ENCODE measurements at regions not wholly inside any gene's neighbourhood (a gene's known extent, or its start where the extent isn't known, plus 50 kb on each side); places are given as distances from the start of the nearest gene placed in this dataset.

DNA sequence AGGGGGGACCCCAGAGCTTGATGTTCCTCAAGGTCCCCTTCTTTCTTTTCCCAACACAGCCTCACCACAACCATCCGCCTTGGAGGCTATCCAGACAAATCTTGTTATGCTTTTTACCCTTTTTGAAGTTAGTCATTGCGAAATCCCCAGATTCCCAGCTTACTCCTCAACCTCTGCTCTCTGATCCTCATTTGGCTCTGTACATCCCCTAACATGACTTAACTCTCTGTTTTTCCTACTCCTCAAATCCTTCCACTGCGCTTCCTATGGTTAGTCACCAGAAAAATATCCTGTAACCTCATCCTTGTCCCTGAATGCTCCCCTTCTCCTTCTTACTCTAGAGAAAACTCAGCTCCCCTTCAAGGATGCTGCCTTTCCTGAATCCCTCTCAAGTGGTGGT lies 189.1 kb upstream of the POU3F1 start:
- Mint-ChIP-seq H3K9me3 (no peaks in the 10 kb centered on the region), H3K4me1 (no peaks in the 10 kb centered on the region), H3K4me3 (no peak overlapping the region), H3K36me3 (ENCODE audit: low read depth) (no peaks in the 10 kb centered on the region), H3K27me3 (peaks cover 2% of the 10 kb centered on the region), H3K27ac (no peak overlapping the region)
- CTCF ChIA-PET: no interaction called here
- POLR2A ChIA-PET: no interaction called here
- DNase-seq: no peak

DNA sequence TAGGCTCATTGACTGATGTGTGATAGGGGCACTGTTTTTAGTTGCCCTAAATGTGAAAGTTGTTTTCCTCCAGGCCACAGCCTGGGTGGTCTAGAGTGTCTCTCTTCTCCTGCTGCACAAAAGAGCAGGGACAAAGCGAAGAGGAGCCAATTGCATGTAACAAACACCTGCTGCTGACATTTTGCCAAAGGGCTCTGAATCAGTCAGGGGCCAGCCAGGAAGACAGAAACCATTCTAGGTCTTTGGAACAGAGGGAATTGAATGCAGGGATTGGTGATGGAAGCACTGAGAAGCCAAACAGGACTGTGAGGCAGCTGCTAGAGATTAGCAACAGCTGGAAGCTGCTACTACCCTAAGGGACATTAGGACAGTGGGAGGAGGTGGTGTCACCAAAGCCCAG lies 185.3 kb upstream of the POU3F1 start:
- Mint-ChIP-seq H3K27ac (no peak overlapping the region), H3K36me3 (ENCODE audit: low read depth) (no peaks in the 10 kb centered on the region), H3K9me3 (no peaks in the 10 kb centered on the region), H3K4me1 (no peaks in the 10 kb centered on the region), H3K4me3 (no peak overlapping the region), H3K27me3 (peaks cover 2% of the 10 kb centered on the region)
- no peak for DNase-seq
- POLR2A ChIA-PET: no interaction called here
- CTCF ChIA-PET: no interaction called here

DNA sequence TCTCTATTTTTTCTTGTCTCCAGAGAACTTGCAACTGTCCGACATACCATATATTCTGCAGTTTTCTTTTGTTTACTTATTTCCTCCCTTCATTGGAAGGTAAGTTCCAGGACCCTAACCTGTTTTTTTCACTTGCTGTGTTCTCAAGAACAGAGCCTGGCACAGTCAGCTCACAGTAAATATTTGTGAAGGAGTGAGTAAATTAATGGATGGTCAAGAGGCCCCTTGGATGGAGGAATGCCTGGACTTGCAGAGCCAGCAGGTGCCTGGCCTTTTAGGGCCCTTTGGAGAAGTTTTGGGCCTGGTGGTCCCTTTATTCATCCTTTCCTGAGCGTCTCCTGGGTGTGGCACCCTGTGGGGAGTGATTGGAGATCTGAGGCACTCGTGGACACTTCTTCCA lies 182.1 kb upstream of the POU3F1 start:
- H3K4me1 Mint-ChIP-seq: no peaks in the 10 kb centered on the region
- H3K4me3 Mint-ChIP-seq: no peak overlapping the region
- CTCF ChIA-PET: no interaction called here
- H3K36me3 Mint-ChIP-seq (ENCODE audit: low read depth): no peaks in the 10 kb centered on the region
- no peaks in the 10 kb centered on the region for H3K27me3 Mint-ChIP-seq
- POLR2A ChIA-PET: no interaction called here
- no peaks in the 10 kb centered on the region for H3K9me3 Mint-ChIP-seq
- no peak overlapping the region for H3K27ac Mint-ChIP-seq
- DNase-seq: no peak

DNA sequence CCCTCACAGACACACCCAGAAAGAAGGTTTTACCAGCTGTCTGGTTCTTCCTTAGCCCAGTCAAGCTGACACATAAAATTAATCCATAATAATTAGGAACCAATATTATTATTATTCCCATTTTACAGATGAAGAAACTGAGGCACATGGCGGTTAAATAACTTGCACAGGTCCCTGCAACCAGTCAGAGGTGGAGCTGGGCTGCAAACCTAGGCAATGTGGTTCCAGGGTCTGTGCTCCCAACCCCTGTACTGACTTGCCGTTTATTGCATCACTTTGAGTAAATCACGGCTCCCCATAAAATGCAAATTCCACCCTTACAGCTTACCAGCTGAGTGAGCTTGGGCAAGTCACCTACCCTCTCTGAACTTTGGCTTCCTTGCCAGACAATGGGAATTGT lies 179.2 kb upstream of the POU3F1 start:
- no peaks in the 10 kb centered on the region for H3K36me3 Mint-ChIP-seq (ENCODE audit: low read depth)
- POLR2A ChIA-PET: no interaction called here
- peaks cover 3% of the 10 kb centered on the region for H3K27me3 Mint-ChIP-seq
- DNase-seq: no peak
- H3K27ac Mint-ChIP-seq: no peak overlapping the region
- H3K4me1 Mint-ChIP-seq: no peaks in the 10 kb centered on the region
- no peak overlapping the region for H3K4me3 Mint-ChIP-seq
- CTCF ChIA-PET: no interaction called here
- no peaks in the 10 kb centered on the region for H3K9me3 Mint-ChIP-seq

DNA sequence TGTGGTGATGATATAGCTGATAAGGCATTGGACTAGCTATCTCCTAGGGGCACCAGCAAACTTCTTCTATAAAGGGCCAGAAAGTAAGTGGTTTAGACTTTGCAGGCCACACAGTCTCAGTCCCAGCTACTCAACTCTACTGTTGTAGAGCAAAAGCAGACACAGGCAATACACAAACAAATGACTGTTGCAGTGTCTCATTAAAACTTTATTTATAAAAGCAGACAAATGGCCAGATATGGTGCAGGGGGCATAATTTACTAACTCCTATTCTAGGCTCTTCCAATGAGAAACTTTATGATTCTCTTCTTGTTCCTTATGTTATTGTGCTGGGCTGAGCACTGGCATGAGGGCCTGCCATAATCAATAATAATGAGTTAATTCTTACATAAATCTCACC lies 176.8 kb upstream of the POU3F1 start:
- peaks cover 13% of the 10 kb centered on the region for H3K27me3 Mint-ChIP-seq
- H3K27ac Mint-ChIP-seq: no peak overlapping the region
- DNase-seq: no peak
- no peak overlapping the region for H3K4me3 Mint-ChIP-seq
- no peaks in the 10 kb centered on the region for H3K4me1 Mint-ChIP-seq
- H3K36me3 Mint-ChIP-seq (ENCODE audit: low read depth): no peaks in the 10 kb centered on the region
- CTCF ChIA-PET: interaction anchor here (1.0 kb wide), 1 partner anchor 50 kb away, joined by 3 read pairs; no protein-coding TSS in a partner anchor
- POLR2A ChIA-PET: no interaction called here
- H3K9me3 Mint-ChIP-seq: no peaks in the 10 kb centered on the region

DNA sequence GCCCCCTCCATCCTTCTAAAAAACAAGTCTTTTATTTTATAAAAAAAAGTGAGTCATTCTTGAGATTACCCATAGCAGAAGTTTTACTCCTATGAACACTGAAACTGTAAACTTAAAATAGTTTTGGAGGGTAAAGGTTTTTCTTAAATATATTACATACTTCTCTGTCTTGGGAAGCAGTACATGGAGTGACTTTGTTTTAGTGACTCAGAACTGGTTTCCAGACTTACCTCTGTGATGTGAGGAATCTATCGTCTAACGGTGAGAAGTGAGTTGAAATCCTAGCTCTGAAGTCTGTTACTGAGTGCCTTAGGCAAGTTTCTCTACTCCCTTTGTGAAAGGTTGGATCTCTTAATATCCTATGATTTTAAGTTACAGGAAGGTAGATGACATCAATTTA lies 176.3 kb upstream of the POU3F1 start:
- POLR2A ChIA-PET: no interaction called here
- H3K4me1 Mint-ChIP-seq: no peaks in the 10 kb centered on the region
- no peak overlapping the region for H3K4me3 Mint-ChIP-seq
- CTCF ChIA-PET: interaction anchor here (1.0 kb wide), 1 partner anchor 49 kb away, joined by 3 read pairs; no protein-coding TSS in a partner anchor
- H3K36me3 Mint-ChIP-seq (ENCODE audit: low read depth): no peaks in the 10 kb centered on the region
- no peak overlapping the region for H3K27ac Mint-ChIP-seq
- DNase-seq: no peak
- H3K27me3 Mint-ChIP-seq: peaks cover 14% of the 10 kb centered on the region
- no peaks in the 10 kb centered on the region for H3K9me3 Mint-ChIP-seq

DNA sequence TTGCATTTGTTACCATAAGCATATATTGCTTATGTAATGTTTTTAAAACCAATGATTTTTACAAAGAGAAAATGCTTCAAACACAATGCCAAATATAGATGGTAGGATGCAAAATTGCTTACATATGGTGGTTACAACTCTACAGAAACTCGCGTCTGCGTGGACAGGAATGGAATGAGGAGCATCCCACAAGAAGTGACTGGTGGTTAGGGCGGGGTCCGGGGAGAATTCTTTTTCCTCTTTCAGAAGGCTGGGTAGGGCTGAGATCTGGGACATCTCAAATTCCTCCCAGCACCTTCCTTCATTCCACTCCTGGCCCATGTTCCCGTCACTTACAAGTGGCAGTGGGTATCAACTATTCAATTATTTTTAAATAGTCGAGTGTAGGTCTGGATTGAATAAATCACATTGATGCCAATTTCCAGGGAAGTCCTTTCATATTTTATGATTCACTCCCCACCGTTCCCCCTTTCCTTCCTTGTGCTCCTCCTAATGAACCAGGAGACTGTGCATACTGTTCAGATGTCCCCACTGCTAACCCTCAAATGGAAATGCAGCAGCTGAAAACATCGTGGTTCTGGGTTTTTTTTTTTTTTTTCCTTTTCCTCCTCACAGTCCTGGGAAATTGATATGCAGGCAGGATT lies 174.5 kb upstream of the POU3F1 start:
- ChIA-PET CTCF (no interaction called here), POLR2A (no interaction called here)
- Mint-ChIP-seq H3K27me3 (peaks cover 14% of the 10 kb centered on the region), H3K4me1 (no peaks in the 10 kb centered on the region), H3K36me3 (ENCODE audit: low read depth) (no peaks in the 10 kb centered on the region), H3K4me3 (no peak overlapping the region), H3K9me3 (no peaks in the 10 kb centered on the region), H3K27ac (no peak overlapping the region)
- DNase-seq: no peak

DNA sequence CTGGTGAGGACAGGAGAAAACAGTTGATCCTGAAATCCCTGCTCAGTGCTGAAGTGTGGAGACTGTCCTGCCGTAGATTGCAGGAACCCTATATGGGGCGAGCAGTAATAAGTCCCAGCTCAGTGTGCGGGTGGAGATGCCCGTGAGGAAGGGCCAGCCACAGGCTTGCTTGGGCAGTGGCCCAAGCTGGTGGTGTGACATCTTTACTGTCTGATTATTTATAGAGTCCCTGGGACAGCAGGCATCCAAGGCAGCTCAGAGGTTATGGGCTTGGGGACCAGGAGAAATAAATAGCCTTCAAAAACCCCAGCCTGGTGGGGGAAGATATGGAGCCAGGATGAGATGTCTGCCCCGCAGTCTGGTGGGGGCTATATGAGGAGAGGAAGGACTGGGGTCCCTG lies 170.7 kb upstream of the POU3F1 start:
- CTCF ChIA-PET: no interaction called here
- peaks cover 37% of the 10 kb centered on the region for H3K27me3 Mint-ChIP-seq
- no peak for DNase-seq
- no peaks in the 10 kb centered on the region for H3K36me3 Mint-ChIP-seq (ENCODE audit: low read depth)
- no peak overlapping the region for H3K27ac Mint-ChIP-seq
- no peaks in the 10 kb centered on the region for H3K9me3 Mint-ChIP-seq
- peaks cover 4% of the 10 kb centered on the region for H3K4me1 Mint-ChIP-seq
- no peak overlapping the region for H3K4me3 Mint-ChIP-seq
- POLR2A ChIA-PET: no interaction called here

DNA sequence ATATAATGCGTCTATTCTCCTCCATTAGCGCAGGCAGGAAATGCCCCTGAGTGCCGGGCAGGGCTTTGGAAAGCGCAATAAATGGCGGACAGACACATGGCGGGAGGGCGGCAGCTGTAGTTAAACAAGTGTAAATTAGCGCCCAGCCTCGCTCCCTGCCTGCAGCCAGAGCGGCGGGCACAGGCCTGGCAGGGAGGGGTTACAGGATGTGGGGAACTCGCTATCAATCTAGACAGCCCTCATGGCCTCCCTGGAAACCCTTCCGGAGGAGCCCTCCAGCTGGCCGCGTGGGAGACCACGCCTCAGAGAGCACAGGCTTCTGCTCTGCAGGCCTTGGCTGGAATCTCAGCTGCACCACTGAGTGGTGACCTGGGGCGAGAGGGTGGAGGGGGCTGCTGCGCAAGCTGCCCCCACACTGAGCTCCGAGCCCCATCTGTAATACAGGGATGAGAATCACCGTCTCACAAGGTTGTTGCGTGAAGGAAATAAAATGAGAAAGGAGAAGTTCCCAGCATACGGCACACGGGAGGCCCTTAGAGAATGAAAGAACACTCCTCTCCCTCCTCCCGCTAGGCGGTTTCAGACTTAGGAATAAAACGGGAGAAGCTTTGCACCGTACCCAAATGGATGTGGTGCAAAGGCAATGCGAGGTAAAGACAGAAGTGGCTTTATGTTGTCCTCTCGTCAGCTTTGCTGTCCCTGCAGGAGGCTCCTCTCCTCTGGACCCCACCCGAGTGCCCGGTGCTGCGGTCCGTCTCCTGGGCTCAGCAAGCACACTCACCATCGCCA lies 167.2 kb upstream of the POU3F1 start:
- H3K9me3 Mint-ChIP-seq: no peaks in the 10 kb centered on the region
- no peak overlapping the region for H3K27ac Mint-ChIP-seq
- no peaks in the 10 kb centered on the region for H3K36me3 Mint-ChIP-seq (ENCODE audit: low read depth)
- ChIA-PET CTCF (no interaction called here), POLR2A (no interaction called here)
- no peak overlapping the region for H3K4me3 Mint-ChIP-seq
- H3K27me3 Mint-ChIP-seq: peaks cover 33% of the 10 kb centered on the region
- H3K4me1 Mint-ChIP-seq: peaks cover 4% of the 10 kb centered on the region
- DNase-seq: no peak

DNA sequence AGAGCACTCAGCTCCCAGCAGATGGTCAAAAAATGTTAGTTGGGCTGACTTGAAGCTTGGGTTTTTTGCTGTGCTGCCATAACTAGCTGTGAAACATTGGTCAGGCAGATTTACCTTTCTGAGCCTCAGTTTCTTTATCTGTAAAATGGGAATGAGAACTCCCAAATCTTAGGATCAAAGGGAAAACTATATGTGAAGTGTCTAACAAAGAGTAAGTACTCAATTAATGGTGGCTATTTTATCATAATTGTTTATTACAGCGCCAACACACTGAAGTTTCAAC lies 164.2 kb upstream of the POU3F1 start:
- H3K27ac Mint-ChIP-seq: no peak overlapping the region
- ChIA-PET CTCF (no interaction called here), POLR2A (no interaction called here)
- peaks cover 29% of the 10 kb centered on the region for H3K27me3 Mint-ChIP-seq
- DNase-seq: no peak
- H3K4me3 Mint-ChIP-seq: no peak overlapping the region
- no peaks in the 10 kb centered on the region for H3K9me3 Mint-ChIP-seq
- no peaks in the 10 kb centered on the region for H3K36me3 Mint-ChIP-seq (ENCODE audit: low read depth)
- H3K4me1 Mint-ChIP-seq: peaks cover 4% of the 10 kb centered on the region

DNA sequence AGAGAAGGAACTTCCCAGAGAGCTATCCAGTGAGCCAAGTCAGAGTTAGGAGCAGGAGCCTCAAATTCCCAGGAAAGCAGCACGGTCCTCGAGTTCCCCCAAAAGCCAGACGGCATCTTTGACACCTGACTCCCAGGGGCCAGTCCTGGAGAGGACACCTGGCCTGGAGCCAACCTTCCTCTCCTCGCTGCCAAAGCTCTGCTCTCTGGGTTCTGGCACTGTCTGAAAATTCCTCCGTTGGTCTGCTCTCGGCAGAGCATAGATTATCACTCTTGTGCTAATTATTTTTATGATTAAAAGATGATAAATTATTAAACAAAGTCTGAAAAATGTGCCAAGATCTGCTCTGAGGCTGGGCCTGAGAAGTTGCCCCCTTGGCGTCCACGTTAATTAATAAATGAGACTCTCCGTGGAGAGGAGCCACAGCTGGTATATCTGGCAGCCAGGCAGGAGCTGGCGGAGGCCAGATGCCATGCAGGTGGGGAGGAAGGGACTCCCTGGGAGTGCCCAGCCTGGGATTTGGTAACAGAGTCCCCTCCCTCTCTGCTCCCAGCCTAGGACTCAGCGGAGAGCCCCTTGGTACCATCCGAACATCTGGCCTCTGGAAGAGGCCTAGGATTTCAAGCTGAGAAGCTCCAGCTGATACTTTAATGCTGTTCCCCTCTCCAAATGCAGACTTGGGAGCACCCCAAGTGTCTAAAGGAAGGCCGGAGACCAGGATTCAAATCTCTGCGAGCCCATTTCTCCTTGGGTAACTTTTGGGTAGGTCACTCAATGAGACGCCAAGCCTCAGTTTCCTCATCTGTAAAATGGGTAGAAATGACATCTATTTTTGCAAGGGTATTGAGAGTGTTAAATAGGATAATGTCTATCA lies 163.7 kb upstream of the POU3F1 start:
- no peaks in the 10 kb centered on the region for H3K36me3 Mint-ChIP-seq (ENCODE audit: low read depth)
- no peak overlapping the region for H3K27ac Mint-ChIP-seq
- DNase-seq: no peak
- H3K4me1 Mint-ChIP-seq: peaks cover 4% of the 10 kb centered on the region
- H3K9me3 Mint-ChIP-seq: no peaks in the 10 kb centered on the region
- ChIA-PET CTCF (no interaction called here), POLR2A (no interaction called here)
- no peak overlapping the region for H3K4me3 Mint-ChIP-seq
- H3K27me3 Mint-ChIP-seq: peaks cover 28% of the 10 kb centered on the region

DNA sequence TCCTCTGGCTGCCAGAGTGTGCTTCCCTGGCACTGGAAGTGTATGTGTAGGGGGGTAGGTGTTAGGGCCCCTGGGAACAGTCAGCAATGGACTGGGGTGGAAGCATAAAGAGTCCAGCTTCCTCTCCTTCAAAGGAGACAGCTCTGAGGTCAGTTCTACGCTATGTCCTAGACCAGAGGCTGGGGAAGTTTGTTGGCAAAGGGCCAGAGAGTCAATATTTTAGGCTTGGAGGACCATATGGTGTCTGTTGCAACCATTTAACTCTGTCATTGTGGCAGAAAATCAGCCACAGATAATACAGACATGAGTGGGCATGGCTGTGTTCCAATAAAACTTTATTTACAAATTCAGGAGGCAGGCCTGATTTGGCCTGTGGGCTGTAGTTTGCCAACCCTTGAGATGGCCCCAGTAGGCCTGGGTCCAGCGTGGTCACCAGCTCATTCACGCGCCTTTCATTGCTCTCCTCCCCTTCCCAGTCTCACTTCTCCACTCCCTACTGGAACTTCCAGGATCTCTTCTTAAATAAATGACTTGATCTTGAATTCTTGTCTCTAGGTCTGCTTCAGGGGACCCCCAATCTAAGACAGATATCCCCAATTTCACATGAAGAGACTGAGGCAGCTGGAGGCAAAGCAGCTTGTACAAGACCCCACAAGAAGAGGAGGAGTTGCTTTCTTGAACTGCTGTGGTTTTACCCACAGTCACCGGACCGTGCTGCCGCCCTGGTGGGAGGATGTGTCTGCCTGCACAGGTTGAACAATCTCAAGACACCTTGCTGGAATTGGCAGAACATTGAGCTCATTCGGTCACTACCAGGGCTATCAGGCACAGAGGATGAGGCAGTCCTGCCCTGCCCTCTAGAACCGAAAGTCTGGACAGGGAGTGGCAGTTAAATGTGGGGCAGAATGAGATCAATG lies 162.4 kb upstream of the POU3F1 start:
- Mint-ChIP-seq H3K27ac (no peak overlapping the region), H3K9me3 (no peaks in the 10 kb centered on the region), H3K36me3 (ENCODE audit: low read depth) (no peaks in the 10 kb centered on the region), H3K27me3 (peaks cover 19% of the 10 kb centered on the region), H3K4me1 (peaks cover 4% of the 10 kb centered on the region), H3K4me3 (no peak overlapping the region)
- no peak for DNase-seq
- ChIA-PET CTCF (no interaction called here), POLR2A (no interaction called here)

DNA sequence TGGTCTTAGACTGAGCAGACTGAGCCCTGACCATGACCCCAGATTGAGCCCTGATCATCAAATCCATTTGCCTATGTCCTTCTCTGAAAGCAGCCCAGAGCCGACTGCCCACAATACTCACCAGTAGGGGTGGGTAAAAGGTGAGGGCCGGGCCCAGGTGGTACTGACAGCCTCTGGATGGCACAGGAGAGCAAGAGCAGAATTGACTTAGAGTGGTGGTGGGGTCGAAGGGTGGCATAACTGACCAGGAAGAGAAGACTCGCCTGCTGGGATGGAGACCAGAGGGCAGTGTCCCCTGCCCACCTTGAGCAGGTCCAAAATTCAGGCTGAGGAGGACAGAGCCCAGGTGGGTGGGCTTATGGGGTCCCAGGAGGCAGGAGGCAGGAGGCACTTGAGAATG lies 161.3 kb upstream of the POU3F1 start:
- H3K4me3 Mint-ChIP-seq: no peak overlapping the region
- H3K27ac Mint-ChIP-seq: no peak overlapping the region
- no peaks in the 10 kb centered on the region for H3K36me3 Mint-ChIP-seq (ENCODE audit: low read depth)
- no peaks in the 10 kb centered on the region for H3K4me1 Mint-ChIP-seq
- POLR2A ChIA-PET: no interaction called here
- H3K27me3 Mint-ChIP-seq: peaks cover 9% of the 10 kb centered on the region
- no peak for DNase-seq
- CTCF ChIA-PET: interaction anchor here (1.3 kb wide), 1 partner anchor 8 kb away, joined by 3 read pairs; no protein-coding TSS in a partner anchor
- no peaks in the 10 kb centered on the region for H3K9me3 Mint-ChIP-seq

All from activated CD4-positive, alpha-beta T cell treated with anti-CD3 and anti-CD28 coated beads, Interleukin-2, amount 10 ng/mL, durations not matched to agents 7 days and 5 days (primary cell).